ENCODE measurements at regions not wholly inside any gene's neighbourhood (a gene's known extent, or its start where the extent isn't known, plus 50 kb on each side); places are given as distances from the start of the nearest gene placed in this dataset.

DNA sequence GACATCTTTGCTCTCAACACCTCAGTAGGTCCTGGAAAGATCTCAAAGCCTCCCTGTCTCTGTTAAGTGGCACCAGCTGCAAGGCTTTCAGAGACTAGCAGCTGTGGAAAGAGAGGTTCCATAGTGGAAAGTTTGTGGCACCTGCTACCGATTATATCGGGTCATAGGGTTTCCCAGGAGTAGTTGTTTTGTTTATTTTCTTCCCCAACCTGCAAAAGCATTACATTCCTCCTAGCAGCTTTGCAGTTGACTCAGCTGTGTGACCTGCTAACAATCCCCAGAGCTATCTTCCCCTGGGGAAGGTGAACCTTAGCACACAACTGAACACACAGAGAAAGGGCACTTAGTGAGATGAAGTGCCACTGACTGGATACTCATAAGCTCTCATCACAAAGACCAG, 598.9 kb upstream of the GRM7 start:
- no peak for TF ChIP-seq CTCF (IDR thresholded peaks at IDR 0.05)

- no peak for TF ChIP-seq CTCF (IDR thresholded peaks at IDR 0.05)
Observed at GRCh38 chr3:6264036-6264435, 596.9 kb upstream of the GRM7 start.

GRCh38 chr3:6264906-6265305, 596.0 kb upstream of the GRM7 start:
- TF ChIP-seq CTCF (IDR thresholded peaks at IDR 0.05) = no peak

- no peak for TF ChIP-seq CTCF (IDR thresholded peaks at IDR 0.05)
Observed at GRCh38 chr3:6266135-6266534, 594.8 kb upstream of the GRM7 start.

DNA sequence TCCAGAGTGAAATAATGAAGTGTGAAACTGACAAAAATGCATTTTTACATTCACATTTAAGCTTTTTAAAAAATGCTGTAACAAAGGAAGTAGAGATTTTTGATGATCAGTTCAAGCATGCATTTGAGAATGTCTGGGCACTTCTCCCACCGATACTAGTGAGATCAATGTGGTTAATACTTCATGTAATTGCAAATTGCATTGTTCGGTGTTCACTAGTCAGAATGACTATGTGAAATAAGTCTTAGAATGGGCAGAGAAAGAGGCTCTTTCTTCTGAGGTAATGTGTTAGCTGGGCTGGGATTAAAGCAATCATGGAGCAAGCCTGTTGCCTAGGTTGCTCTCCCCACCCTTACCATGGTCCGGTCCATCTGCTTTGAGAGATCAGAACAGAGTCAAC, 587.0 kb upstream of the GRM7 start:
- TF ChIP-seq CTCF (IDR thresholded peaks at IDR 0.05) = no peak

GRCh38 chr3:6281662-6282061, 579.3 kb upstream of the GRM7 start:
- no peak for TF ChIP-seq CTCF (IDR thresholded peaks at IDR 0.05)

DNA sequence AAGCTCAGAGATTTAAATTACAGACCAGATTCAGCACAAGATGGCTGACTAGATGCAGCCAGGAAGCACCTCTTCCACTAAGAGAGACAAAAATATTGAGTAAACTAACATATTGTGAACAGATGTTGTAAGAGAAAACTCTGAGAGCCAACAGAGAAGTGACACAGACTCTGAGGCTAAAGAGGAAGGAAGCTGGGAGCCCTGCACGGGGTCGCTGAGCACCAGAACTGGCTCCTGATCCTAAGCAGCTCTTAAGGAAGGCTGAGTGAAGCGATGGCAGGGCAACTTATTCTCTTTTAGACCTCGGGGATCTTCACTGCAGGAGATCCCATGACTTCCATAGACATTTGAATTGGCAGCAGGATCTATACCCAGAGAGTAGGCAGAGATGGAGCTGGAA, 578.0 kb upstream of the GRM7 start:
- TF ChIP-seq CTCF (IDR thresholded peaks at IDR 0.05) = no peak

DNA sequence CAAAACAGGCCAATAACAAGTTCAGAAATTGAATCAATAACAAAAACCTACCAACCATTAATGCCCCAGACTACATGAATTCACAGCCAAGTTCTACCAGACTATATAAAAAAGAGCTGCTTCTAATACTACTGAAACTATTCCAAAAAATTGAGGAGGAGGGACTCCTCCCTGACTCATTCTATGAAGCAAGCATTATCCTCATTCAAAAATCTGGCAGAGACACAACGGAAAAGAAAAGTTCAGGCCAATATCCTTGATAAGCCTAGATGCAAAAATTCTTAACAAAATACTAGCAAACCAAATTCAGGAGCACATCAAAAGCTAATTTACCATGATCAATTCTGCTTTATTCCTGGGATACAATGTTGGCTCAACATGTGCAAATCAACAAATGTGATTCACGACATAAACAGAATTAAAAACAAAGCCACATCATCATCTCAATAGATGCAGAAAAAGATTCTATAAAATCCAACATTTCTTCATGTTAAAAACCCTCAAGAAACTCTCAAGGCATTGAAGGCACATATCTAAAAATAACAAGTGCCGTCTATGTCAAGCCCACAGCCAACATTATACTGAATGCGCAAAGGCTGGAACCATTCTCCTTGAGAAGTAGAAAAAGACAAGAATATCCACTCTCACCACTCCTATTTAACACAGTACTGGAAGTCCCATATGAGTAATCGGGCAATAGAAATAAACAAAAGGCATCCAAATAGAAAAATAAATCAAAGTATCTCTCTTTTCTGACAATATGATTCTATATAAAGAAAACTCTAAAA, 573.6 kb upstream of the GRM7 start:
- no peak for TF ChIP-seq CTCF (IDR thresholded peaks at IDR 0.05)
